AG09309 (cell line): ENCODE measurements at regions not wholly inside any gene's neighbourhood (a gene's known extent, or its start where the extent isn't known, plus 50 kb on each side); places are given as distances from the start of the nearest gene placed in this dataset.

Experiments used
- DNase-seq: peaks from one replicate; pipeline ENCODE4 v3.0.0-alpha.2; 2010; ENCODE audit warnings: low read depth
- H3K4me3 ChIP-seq: 2 replicates; pipeline ENCODE4 v1.5.1; 2011; ENCODE audit warnings: mild to moderate bottlenecking, low read depth, low read length, moderate library complexity; ENCODE audit not compliant: control insufficient read depth
- TF ChIP-seq, protein P1 (sequence below): IDR thresholded peaks from 2 replicates; pipeline ENCODE4 v1.5.1; 2011; ENCODE audit warnings: mild to moderate bottlenecking, low read depth, low read length, inconsistent platforms; ENCODE audit not compliant: insufficient read depth, control insufficient read depth; ENCODE audit errors: missing control alignments

DNA sequence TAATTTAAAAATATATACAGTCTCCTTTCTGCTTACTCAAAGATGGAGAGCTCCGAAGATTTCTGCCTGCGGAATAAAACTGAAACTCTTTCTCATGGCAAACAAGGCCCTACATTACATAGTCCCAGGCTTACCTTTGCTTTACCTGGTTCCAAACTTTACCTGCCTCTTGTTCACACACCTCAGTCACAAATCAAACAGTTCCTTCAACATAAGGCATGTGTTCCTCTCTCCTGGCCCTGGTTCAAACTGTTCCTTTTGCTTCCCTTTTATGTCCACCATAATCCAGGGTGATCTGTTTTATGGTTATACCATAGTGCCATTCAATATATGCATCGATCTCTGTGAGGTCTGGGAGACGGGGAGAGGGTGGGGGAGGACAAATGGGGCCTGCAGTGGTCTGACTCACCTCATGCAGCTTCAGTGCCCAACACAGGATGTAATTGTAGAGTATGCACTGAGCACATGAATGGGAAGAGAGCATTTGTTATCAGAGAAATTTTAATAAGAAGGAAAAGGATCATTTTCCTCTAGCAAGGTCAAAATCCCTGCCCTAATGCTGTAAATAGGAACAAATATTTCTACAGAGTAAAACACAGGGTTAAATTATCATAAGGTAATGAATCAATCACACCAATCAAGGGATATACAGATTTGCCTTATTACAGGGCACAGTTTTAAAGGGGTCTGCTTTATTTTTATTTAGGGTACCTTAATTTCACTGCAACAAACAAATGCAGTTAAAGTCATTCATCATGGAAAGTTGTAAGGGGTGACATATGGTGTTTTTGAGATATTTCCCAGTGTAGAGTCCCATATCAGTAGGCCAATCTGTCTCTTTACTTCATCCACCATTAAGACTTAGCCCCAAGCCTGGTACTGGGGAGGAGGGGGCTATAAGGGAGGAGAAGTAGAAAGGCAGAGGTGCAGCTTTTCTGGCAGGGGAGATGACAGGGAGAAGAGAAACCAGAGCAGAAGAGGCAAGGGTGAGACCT lies 88.8 kb upstream of the PDE1C start:
- DNase-seq: no peak
- TF ChIP-seq, protein P1, sequence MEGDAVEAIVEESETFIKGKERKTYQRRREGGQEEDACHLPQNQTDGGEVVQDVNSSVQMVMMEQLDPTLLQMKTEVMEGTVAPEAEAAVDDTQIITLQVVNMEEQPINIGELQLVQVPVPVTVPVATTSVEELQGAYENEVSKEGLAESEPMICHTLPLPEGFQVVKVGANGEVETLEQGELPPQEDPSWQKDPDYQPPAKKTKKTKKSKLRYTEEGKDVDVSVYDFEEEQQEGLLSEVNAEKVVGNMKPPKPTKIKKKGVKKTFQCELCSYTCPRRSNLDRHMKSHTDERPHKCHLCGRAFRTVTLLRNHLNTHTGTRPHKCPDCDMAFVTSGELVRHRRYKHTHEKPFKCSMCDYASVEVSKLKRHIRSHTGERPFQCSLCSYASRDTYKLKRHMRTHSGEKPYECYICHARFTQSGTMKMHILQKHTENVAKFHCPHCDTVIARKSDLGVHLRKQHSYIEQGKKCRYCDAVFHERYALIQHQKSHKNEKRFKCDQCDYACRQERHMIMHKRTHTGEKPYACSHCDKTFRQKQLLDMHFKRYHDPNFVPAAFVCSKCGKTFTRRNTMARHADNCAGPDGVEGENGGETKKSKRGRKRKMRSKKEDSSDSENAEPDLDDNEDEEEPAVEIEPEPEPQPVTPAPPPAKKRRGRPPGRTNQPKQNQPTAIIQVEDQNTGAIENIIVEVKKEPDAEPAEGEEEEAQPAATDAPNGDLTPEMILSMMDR: no peak
- no peak overlapping the region for H3K4me3 ChIP-seq

DNA sequence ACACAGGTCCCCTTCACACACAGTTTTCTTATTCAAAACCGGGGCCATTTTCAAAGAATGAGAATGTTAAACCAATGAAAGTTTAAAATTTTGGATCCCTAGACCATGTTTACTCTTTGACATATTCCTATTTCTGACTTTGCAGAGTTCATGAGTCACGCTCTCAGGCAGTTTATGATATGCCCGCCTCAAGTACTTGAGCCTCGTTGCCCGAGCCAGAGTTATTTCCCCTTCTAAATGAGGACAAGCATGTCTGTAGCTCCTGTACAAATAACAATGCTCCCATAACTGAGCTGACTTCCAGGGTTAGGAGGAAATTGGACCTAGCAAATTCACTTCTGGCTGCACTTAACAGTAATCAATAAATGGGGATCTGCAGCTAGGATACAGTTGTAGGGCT lies 87.9 kb upstream of the PDE1C start:
- TF ChIP-seq, protein P1: no peak
- DNase-seq: no peak

DNA sequence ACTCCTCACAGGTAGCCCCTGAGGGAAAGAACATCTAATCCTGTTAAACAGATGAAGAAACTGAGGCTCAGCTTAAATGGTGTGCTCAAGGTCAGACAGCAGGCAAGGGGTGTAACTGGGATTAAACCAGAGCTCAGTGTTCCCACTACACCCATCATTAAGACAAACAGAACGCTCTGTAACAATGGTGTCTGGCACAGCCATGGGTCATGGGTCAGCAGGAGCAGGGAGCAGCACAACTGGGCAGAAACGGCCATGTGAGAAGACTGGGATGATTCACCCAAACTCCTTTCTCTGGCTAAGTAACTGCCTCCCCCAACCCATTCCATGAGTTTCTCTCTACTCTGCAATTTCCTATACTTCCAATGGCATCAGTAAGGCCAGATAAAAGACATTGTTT lies 85.5 kb upstream of the PDE1C start:
- TF ChIP-seq, protein P1: no peak
- no peak for DNase-seq

More for the DNA sequence above, 87.9 kb upstream of the PDE1C start:
- no peak overlapping the region for H3K4me3 ChIP-seq

DNA sequence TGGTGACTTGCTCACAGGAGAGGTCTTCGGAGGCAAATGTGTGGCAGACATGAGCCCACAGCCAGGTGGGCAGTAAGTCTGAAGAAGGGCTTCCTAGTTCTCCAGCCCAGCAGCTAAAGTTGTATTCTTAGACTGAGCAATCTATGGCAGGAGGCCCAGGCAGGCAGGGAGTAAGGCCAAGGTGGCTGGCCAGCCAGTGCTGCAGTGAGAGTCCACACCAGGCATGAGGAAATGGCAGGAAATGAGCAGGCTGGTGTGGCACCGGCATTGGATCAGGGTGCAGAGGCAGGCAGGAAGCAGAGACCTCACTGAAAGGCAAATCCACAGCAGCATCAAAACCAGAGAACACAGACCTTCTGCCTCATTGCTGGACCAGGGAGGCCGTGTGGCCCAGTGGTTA lies 84.6 kb upstream of the PDE1C start:
- DNase-seq: no peak
- TF ChIP-seq, protein P1: no peak
- no peak overlapping the region for H3K4me3 ChIP-seq

More for the DNA sequence above, 85.5 kb upstream of the PDE1C start:
- H3K4me3 ChIP-seq: no peak overlapping the region

DNA sequence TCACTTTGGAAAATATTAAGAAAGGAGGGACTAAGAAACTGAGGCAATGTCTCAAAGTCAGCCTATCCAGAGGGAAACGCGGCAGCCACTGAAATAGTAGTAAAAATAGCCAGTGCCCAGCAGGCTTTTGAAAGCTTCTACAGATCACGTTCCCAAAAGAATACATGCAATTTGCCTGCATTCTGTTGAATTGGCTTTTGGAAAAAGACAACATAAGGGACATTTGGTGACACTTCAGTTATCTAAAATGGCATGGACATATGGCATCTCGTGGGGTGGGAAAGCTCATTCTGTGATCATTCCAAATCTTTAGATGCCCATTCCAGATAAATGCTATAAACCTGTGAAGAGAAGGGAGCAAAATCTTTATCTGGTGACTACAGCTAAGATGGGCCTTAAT lies 82.8 kb upstream of the PDE1C start:
- no peak for DNase-seq
- TF ChIP-seq, protein P1: no peak
- H3K4me3 ChIP-seq: no peak overlapping the region

DNA sequence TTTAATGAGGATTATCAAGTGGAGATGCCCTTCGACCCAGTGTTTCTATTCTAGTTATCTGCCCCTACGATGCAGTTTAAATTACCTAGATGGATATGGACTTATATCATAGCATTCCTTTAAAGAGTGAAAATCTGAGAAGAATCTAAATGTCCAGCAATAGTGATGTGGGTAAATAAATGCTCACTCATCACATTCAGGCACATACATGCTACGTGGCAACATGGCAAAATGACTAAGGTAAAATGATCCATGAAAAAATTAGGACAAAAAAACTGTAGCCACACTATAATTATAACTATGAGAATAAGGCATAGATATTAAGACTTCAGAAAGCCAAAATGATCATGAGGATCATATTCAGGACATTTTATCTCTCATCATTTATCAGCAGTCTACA lies 82.4 kb upstream of the PDE1C start:
- H3K4me3 ChIP-seq: no peak overlapping the region
- DNase-seq: no peak
- TF ChIP-seq, protein P1: no peak
